GM19438 (cell line): ENCODE measurements at regions not wholly inside any gene's neighbourhood (a gene's known extent, or its start where the extent isn't known, plus 50 kb on each side); places are given as distances from the start of the nearest gene placed in this dataset.

Experiments
- ATAC-seq: cut with Tn5 transposase; IDR thresholded peaks from one replicate; pipeline ENCODE4 v1.9.1; 2021; ENCODE audit warnings: low read depth; ENCODE audit not compliant: unreplicated experiment

DNA sequence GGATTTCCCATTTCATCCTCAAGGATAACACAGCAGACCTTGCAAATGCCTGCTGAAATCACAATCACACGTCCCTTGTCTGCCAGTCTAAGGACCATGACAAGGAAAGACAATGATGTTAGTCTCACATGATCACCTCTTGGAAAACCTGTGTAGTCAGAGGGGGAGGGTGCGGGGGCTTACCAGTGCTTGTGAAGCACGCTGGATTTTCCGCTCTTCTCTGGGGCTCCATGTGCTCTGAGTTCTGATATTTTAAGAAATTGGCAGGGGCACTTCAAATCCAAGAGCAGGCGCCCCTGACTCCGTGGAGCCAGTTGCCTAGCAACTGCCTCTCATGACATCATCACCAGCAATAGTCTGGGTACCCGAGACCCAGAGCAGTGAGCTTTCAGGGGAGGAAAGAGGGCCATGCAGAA is 200.9 kb upstream of the C14orf180 start:
- ATAC-seq: no peak

DNA sequence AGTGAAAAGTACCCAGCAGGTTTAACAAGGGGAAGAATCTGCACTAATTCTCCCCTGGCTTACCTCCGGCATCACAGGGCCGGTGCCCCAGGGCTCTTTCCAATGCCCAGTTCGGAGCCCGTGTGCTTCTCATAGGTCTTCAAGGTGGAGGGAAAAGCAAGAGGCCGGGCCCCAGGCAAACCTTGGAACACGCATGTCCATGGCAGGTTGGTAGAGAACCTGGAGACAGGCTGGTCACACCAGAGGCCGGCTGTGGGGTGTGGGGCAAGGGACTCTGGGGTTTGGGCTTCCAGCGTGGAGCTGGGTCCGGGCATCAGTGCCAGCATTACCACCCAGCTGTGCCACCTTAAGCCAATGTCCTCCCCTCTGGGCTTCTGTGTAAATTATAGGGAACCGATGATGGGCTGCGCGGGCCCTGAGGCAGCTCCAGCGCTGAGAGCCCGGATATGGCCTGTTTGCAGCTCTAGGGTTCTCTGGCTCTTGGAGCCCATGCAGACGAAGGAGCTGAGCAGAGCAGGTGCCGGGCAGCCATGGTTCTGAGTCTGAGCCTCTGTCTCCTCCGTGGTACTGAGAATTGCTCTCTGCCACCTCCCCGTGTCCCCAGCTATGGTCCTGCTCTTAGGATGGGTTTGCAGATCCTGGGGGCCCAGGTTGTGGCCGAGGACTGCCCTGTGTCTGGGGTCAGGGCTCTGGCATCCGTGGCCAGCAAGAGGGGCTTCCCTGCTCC is 197.0 kb upstream of the C14orf180 start:
- no peak for ATAC-seq

DNA sequence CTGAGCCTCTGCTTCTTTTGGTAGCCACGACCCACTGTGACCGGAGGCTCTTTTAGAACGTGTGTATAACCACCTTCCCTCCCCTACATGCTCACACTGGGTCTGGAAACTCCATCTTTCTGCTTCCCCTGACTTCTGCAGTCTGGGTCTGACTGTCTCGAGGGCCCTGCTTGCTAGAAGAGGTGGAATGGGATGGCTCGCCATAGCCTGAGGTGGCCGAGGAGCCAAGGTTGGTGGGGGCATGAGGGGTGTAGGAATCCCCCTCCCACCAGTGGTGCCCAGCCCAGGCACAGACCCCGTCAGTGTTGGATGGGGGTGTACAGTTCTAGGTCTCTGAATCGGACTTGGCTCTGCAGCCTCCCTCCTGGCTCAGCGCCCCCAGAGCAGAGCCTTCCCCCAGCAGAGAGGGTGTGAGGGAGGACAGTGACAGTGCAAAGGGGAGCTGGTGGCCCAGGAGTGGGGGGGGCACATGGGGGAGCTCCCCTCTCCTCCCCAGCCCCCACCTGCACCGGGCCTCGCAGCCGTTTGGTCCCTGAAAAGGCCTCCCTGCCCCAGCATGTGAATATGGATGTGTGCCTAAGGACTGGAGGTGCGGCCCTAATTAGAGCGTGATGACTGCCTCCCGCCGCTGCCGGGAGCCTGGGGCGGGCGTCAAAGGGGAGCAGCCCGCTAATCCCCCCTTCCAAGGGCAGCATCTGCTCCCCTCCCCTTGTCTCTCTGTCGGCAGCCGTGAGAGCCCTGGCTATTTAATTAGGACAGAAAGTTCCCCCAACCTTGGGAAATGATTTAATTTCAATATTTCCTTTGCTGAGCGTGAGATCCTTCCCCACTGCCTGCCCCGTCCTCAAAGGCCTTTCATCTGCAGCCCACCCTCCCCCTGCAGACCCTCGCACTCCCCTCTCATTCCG is 196.2 kb upstream of the C14orf180 start:
- no peak for ATAC-seq

DNA sequence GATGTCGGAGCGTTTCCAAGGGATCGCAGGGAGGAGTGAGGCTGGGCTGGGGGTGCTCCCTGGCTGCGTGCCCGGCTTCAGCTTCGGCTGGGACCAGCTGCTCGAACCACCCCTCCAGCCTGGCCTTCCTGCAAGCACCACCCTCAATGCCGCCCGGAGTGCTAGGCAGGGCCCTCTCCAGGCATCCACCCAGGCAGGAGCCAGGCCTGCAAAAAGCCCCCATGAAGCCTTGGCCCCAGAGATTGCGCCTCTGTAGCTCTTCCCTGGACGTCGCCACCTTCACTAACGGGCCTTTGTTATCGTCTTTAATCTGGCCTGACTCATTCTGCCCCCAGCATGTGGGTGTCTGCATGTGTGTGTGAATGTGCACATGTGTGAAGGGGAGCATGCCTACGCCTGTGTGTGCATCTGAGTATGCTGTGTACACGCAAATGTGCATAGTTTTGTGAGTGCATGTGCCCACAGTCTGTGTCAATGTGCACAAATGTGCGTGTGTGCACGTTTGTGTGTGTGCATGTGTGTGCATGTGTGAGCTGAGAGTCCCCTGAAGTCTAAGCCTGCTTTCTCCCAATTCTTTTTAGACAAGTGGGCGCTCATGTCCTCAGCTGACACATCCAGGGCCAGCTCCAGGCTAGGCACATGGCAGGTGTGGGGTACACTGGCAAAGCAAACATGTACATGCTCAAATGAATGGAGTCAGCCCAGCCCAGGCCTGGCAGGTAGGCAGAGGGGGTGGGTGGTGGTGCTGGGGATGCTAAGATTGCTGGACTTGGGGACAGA is 195.4 kb upstream of the C14orf180 start:
- ATAC-seq: no peak

- ATAC-seq: no peak
These were observed 194.8 kb upstream of the C14orf180 start for GRCh38 chr14:104384776-104385071.

DNA sequence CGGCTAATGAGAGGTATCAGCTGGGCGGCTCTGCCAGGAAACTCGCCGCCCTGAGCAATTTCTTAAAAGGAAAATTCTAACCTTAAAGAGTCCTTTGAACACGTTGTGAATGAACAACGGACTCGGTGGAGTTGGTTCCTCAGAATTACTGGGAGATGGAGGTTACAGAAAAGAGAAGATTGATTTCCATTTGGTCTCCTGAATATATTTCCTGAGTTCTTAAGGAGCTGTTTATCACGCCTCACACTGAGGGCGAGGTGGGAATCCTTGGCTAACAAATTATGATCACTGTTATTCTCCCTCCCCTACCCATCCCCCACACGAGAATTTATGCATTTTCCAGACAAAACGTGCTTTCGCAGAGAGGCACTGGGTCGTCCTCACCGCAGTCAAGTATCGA is 194.5 kb upstream of the C14orf180 start:
- no peak for ATAC-seq

DNA sequence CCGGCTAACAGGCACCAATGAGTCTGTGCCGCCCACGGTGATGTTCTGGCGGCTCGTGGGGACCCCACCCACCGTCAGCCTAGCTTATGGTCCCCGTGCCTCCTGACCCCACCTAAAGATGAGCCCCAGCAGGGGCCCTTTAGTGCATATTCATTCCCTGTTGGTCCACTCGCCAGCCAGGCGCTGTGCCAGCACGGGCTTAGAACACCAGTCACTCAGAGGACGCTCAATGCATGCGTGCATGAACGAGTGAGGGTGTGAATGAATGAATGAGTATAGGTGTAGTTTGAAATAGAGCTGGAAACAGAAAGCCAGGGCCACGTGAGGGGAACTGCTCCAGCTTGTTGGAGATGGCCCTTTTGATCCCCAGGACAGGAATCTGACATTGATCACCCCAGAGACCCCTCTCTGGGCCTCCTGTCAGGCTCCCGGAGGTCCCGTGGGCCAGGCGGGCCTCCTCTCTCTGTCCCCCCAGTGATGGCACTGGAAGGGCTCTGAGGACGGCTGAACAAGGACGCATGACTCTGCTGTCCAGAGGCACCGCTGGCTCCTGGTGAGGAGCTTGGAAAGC is 193.9 kb upstream of the C14orf180 start:
- no peak for ATAC-seq

- no peak for ATAC-seq
These were observed 193.3 kb upstream of the C14orf180 start for GRCh38 chr14:104386151-104386841.

DNA sequence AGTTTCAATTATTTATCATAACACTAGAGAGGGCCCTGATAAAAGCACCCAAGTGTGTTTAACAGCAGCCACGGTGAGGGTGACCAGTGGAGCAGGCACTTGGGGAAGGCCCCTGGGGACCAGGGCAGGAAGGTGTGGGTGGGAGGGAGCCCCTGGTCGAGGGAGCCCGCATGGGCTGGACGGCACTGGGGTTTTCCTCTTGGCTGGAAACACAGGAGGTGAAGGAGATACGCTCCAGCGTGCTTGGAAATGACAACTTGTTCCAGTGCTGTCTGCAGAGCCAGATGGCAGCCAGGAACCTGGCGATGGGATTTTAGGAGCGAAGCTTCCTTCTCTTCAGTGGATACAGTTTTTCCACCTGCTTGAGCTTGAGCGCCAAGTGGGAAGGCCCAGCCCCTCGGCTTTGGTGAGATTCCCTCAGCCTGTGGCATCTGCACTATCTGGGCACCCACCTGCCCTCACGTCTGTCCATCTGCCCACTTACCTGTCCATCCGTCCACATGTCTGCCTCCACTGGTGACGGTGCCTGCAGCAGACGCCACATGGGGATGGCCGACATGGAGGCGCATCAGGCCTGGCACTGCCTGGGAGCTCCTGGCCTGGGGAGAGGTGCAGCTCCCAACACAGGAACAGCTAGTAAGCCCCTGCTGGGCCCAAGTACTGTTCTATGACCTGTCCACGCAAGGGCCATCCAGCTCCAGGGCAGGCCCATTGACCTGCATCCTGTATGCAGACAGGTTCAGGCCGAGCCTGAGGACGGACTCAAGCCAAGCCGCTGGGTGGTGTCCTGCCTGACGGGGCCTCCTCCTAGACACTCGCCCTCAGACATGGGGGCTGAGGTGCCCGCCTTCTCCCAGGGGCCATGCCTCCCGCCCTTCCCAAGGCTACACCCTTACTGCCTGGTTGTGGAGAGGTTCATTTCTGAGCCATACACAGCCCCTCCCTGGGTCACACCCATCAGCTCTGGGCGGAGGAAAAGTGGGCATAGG is 192.2 kb upstream of the C14orf180 start:
- ATAC-seq: no peak

DNA sequence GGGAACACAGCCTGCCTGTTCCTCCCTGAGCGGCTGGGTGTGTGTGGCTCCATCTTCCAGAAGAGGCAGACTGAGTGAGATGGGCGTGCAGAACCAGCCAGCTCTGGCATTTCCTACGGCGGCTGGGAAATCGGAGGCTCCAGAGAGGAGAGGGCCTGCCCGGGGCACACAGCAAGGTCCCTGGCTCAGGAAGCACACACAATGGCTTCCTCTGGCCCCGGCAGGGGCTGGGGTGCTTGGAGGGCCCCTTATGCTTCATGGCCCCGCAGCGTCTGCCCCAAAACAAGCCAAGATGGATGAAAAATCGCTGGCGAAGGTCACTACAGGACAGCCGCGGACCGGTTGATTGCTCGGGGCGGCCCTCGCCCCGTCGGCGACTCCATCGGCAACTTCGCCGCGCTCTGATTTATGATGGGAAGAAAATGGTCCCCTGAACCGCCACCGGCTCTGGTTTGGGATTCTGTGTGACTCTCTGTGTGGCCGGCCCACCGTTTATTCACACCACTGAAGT is 191.5 kb upstream of the C14orf180 start:
- ATAC-seq: no peak

DNA sequence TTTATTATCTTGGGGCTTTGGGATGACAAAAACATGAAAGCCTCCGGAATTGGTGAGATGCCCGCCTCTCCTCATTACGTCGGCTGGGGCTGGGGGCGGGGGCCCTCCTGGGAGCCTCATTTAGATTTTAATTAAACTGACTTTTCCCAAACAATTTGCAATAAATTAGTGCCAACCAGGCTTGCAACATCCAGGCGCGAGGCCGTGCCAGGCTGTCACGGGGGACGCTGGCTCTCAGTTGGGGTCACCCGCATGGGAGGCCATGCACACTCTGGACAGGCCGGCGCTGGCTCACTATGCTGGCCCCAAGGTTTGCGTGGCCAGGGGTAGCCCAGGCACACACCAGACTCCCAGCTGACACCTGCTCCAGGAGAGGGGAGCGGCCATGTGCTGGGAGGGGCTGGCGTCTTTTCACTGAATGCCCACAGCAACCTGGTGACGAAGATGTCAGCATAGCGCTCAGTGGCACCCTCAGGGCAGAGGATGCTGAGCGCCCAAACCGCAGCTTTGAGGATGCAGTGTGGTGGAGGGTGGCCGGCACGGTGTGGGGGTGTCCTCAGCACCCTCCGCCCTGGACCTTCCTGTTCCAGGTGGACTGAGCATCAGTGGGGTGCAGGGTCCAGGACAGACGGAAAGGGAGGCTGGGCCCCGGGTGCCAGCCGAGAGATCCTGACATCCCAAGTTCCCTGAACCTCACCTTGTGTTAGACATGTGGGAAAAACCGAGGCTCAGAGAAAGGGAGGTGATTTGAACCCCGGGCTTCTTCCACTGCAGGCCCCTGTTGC is 190.8 kb upstream of the C14orf180 start:
- no peak for ATAC-seq

GRCh38 chr14:104389326-104390220 is 190.0 kb upstream of the C14orf180 start:
- ATAC-seq: no peak

DNA sequence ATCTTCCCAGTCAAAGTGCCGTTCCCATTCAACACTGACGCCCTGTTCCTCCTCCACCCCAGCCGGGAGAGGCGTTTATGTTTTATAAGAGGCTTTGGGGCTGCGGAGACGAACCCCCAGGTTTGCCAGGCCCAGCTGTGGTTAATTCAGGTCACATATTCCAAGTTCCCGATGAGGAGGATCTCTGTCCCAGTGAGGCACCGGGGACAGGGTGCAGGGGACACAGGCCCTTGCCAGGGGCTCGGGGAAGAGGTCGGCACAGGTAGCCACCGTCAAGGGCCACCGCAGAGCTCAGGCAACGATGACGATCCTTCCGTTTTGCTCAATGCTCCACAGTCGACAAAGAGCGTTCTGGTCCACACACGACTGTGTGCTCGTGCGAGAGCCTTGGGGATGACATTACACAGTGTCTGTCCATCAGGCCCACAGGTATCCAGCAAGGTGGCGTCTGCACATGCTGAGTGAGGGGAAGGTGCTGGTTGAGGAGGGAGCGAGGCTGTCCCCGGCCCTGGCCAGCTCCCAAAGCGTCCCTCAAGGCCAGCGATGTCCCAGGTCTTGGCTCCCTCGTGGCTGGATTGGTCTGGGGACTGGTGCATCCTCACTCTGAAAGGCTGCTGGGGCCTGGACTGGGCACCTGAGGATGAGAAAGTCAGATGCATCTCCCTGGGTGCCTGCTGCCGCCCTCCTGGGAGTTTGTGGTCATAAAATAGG is 189.2 kb upstream of the C14orf180 start:
- ATAC-seq: no peak

DNA sequence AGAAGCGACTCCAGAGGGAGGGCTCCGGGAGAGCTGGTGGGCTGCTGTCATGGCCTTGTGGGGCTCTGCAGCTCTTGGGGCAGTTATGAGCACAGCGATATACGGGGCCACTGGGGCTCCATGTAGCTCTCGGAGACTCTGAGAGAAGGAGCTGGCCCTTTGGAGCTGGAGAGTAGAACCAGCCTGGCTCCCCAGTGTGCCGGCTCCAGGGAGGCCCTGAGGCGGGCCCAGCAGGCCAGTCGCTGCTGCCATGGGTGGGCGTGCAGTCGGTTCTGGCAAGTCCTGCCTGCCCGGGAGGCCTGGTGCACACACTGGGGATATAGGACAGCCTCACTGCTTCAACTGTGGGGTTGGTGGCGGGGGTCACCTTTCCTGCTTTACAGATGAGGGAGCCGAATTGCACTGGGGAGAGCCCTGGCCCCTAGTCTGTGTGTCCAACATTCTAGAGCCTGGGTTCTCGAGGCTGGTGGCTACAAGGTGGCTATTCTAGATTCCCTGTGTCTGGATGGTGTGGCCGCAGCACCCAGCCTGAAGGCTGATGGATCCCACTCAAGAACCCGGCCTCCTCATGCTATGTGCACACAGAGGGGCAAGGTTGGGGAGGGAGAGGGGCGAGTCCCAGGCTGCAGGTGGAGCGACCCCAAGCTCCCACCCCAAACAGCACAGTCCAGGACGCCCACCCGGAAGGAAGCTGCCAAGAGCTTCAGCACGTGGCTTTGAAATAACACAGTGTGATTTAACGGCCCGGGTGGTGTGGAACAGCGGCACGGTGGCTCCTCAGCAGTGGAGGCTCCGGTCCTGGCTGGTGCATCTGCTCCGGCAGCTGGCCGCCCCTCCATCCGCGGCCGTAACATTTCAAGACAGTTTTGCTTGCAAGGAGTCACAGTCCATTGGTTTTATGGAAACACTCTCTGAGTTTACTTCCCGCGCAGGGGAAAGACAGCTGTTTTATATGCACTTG is 188.3 kb upstream of the C14orf180 start:
- ATAC-seq: no peak

- ATAC-seq: no peak
These were observed 187.6 kb upstream of the C14orf180 start for GRCh38 chr14:104392001-104392395.
